ENCODE measurements at regions not wholly inside any gene's neighbourhood (a gene's known extent, or its start where the extent isn't known, plus 50 kb on each side); places are given as distances from the start of the nearest gene placed in this dataset.

DNA sequence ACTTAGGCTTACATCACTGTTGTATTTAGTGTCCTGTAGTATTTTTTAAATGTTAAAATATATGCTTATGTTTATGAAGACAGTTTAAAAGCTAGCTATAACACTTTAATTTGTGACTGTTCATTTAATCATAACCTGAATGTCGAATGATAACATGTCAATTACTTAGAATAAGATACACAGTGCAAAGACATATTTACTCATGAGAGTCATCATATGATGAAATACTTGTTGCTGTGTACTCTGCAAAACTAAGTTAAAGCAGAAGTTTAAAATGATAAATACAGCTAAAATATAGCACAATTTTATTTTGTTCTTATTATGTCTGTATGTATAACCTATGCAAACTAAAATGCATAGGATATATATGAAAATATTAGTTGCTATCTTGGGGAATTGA is 497.4 kb downstream of the FSCB start:
- TF ChIP-seq CTCF (IDR thresholded peaks at IDR 0.05) (no peak), POLR2A (IDR thresholded peaks at IDR 0.05) (no peak)

Measured in lower leg skin (tissue), 3 donors.